Epidermal melanocyte (primary cell): ENCODE measurements at regions not wholly inside any gene's neighbourhood (a gene's known extent, or its start where the extent isn't known, plus 50 kb on each side); places are given as distances from the start of the nearest gene placed in this dataset.
A peak's percentile ranks its signal among the peaks of the same experiment; 100 is the strongest.
"Not testable (repeated sequence)": the region's sequence is repeated elsewhere in the genome, so short reads cannot be mapped to it uniquely, and the experiment has no call there.

Experiments
- DNase-seq: peaks from one replicate; pipeline ENCODE4 v3.0.0; 2011; ENCODE audit warnings: low spot score; ENCODE audit not compliant: insufficient read length

GRCh38 chr6:23704479-23705052 lies 421.4 kb upstream of the NRSN1 start:
- DNase-seq = no peak

GRCh38 chr6:23705697-23706096 lies 420.3 kb upstream of the NRSN1 start:
- DNase-seq = no peak

GRCh38 chr6:23712756-23713155 lies 413.3 kb upstream of the NRSN1 start:
- no peak for DNase-seq

- DNase-seq = no peak
Measured at GRCh38 chr6:23713211-23713610, 412.8 kb upstream of the NRSN1 start.

GRCh38 chr6:23728707-23729106 lies 397.3 kb upstream of the NRSN1 start:
- no peak for DNase-seq

GRCh38 chr6:23731609-23732008 lies 394.4 kb upstream of the NRSN1 start:
- no peak for DNase-seq

- no peak for DNase-seq
Measured at GRCh38 chr6:23732521-23732920, 393.5 kb upstream of the NRSN1 start.

GRCh38 chr6:23735151-23735550 lies 390.9 kb upstream of the NRSN1 start:
- peak; percentile 28 for DNase-seq

GRCh38 chr6:23736577-23736976 lies 389.4 kb upstream of the NRSN1 start:
- no peak for DNase-seq

- DNase-seq = no peak
Measured at GRCh38 chr6:23747239-23747638, 378.8 kb upstream of the NRSN1 start.

GRCh38 chr6:23752414-23752813 lies 373.6 kb upstream of the NRSN1 start:
- no peak for DNase-seq

GRCh38 chr6:23754197-23754596 lies 371.8 kb upstream of the NRSN1 start:
- DNase-seq = no peak

- DNase-seq = no peak
Measured at GRCh38 chr6:23775127-23775526, 350.9 kb upstream of the NRSN1 start.

GRCh38 chr6:23783901-23784300 lies 342.1 kb upstream of the NRSN1 start:
- DNase-seq = no peak

- no peak for DNase-seq
Measured at GRCh38 chr6:23784301-23784919, 341.6 kb upstream of the NRSN1 start.

GRCh38 chr6:23790756-23791155 lies 335.3 kb upstream of the NRSN1 start:
- no peak for DNase-seq

GRCh38 chr6:23797041-23797440 lies 329.0 kb upstream of the NRSN1 start:
- no peak for DNase-seq

- DNase-seq = not testable (repeated sequence)
Measured at GRCh38 chr6:23804289-23804688, 321.7 kb upstream of the NRSN1 start.

GRCh38 chr6:23821141-23821540 lies 304.9 kb upstream of the NRSN1 start:
- DNase-seq = not testable (repeated sequence)

- DNase-seq = no peak
Measured at GRCh38 chr6:23823421-23823820, 302.6 kb upstream of the NRSN1 start.

- DNase-seq = no peak
Measured at GRCh38 chr6:23826572-23826971, 299.4 kb upstream of the NRSN1 start.

- no peak for DNase-seq
Measured at GRCh38 chr6:23828861-23829260, 297.2 kb upstream of the NRSN1 start.

- DNase-seq = no peak
Measured at GRCh38 chr6:23841116-23841515, 284.9 kb upstream of the NRSN1 start.

GRCh38 chr6:23842760-23843159 lies 283.3 kb upstream of the NRSN1 start:
- no peak for DNase-seq
